HG03108 (cell line): ENCODE measurements at regions not wholly inside any gene's neighbourhood (a gene's known extent, or its start where the extent isn't known, plus 50 kb on each side); places are given as distances from the start of the nearest gene placed in this dataset.
"Not testable (repeated sequence)": the region's sequence is repeated elsewhere in the genome, so short reads cannot be mapped to it uniquely, and the experiment has no call there.

ENCODE experiments used
- ATAC-seq: cut with Tn5 transposase; IDR thresholded peaks from one replicate; pipeline ENCODE4 v1.9.1; 2021; ENCODE audit warnings: moderate library complexity; ENCODE audit not compliant: unreplicated experiment

DNA sequence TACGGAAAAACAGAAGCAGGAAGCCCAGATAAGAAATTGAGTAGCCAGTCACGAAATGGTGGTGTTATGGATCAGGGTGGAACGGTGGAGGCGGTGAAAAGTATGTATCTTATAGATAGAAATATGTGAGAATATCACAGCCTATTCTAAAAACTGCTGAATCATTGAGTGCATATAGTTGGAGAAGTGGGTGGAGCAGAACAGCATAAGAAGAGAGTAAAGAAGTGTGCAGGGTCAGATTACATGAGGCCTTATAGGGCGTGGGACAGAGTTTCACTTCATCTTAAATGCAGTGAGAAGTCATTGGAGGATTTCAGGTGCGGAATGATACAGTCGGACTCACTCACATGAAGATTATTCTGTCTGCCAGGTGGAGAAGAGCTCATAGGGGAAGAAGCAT, 293.1 kb downstream of the TRIML1 start:
- no peak for ATAC-seq

DNA sequence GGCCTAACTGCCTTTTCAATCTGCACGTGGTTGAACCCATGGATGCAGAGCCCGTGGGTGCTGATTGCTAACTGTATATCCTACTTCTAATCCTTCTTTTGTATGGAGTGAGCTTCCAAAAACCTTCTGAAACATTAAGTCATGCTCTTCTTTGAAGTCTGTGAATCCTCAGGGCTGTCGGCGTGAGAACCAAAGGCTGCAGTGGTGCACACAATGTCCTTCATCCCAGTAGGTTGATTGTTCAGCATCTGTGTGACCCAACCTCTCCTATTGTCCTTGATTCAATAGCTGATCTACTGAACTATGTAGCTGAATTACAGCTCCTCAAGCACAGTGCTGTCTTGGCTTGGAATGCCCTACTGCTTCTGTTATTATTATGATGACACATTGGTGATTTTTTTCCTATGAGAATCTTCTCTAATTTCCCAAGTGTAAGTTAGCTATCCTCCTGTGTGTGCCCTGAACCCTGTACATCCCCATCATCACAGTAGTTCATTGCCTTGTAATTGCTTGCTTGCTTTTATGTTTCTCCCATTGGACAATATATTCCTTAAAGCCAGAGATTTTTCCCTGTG, 294.6 kb downstream of the TRIML1 start:
- no peak for ATAC-seq

DNA sequence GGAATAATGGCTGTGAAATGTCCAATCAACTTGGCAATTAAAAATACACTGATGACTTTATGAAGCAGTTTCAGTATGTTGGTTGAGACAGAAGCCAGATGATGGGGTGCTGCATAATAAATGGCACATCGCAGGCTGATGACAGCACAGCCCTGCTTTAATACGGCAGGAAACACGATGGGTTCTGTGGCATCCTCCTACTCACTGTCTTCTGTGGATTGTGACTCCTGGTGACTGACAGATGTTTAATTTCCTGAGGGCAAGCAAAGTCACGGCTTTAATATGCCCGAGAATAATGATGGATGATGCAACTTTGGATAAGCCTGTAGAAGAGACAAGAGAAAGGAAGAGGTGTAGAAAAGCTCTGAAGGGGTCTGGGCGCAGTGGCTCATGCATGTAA, 295.4 kb downstream of the TRIML1 start:
- ATAC-seq, result no peak

DNA sequence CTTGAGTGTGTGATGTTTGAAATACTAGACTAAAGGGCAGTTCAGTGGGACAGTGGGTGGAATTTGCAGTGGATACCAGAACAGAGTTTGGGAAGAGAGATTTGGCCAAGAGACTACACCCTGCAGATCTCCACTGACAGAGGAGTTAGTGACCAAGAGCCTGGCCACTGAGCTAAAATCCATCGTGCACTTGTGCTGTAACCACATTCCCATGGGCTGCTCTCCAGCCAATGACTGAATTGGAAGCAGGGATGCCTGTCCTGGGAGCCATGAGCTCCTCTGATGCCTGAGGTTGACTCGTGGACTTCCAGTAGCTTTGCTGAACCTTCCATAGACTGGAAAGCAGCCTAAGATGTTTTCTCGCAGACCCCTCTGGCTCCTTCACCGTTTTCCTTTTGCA, 296.1 kb downstream of the TRIML1 start:
- no peak for ATAC-seq

DNA sequence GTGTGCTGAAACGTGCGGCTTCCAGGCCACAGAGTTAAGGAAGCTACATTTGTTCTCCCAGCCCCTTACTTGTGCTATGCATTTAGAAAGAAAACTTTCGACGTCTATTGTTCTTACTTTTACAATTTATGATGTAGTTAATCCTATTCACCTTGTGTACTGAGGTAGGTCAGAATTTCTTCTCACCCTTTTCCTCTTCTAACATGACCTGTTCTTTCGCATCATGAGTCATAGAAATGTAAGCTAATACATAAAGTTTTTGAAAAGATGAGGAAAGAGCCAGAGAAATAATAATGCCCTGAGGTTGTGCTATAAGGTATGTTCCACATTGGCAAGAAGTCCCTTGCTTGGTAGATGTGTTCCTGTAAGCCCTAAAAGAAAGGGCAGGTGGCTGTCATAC, 298.3 kb downstream of the TRIML1 start:
- no peak for ATAC-seq

DNA sequence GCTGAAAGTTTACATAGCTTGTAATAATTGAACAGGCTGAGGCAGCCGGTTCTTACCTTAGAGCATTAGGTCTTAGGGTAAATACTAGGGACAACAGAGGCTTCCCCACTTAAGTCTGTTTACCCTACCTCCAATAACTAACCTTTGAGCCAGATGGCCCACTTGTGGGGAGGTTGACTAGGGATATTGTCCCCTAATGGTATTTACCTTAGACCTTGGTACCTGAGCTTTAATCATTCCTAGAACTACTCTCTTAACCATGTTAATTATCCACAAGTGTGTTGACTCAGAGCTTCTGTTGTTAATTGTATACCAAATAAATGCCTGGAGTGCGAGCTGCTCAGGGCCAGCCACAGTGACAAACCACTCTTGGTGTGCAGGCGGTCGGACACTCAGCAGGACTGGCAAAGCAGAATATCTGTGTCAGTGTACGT, 299.2 kb downstream of the TRIML1 start:
- not testable (repeated sequence) for ATAC-seq

DNA sequence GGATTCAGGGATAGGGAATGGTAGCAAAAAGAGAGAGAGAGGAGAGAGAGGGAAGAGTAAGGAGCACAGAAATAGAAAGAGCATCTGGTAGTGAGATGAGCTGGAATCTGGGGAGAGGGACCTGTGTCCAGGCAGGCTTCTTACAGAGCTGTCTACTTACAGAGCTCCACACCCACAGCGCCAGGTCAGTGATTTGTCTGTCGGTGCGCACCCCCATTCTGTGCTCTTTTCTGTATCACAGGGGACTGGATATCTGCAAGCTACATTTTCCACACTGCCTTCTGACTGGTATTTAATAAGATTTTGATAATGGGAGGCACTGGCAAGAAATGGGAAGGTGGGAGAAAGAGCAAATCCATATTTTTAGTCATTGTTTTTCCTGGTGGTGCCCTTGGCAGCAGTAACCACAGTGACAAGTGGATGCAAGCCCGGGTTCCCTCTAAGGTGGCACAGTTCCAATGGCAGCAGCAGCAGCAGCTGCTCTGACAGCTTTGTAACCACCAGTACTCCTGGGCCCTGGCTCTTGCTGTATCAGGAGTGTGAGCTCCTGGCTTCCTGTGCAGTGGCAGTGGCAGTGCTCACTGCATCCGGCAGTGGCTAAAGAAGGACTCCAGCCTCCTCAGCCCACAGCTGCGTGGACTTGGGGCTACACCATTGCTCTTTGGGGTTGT, 300.5 kb downstream of the TRIML1 start:
- ATAC-seq, result no peak

DNA sequence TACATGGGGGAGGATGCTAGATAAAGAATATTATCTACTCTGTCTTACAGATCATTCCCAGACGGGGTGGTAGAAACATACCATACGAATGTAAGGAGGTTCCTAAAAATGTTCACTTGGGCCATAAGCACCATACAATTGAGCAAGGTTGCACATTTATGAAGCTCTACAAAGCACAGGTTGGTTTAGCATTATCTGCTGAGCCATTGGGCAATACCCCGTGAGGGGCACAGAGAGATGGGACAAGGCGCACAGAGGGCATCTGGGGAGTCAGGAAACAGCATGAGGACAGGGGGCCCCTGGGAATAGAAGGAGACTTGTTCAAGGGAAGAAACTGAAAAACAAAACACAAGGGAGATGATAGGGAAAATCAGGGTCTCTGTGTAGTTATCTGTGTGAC, 305.3 kb downstream of the TRIML1 start:
- no peak for ATAC-seq

DNA sequence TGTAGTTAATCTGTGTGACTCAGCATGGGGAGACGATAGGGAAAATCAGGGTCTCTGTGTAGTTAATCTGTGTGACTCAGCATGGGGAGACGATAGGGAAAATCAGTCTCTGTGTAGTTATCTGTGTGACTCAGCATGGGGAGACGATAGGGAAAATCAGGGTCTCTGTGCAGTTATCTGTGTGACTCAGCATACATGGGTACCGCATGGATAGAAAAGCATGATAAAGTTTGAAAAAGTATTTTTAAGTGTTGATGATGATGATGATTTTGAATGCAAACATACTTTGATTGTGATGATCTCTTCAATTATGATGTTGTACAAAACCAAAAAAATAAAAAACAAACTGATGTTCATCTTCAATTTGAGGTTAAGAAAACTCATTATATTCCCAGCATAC, 309.8 kb downstream of the TRIML1 start:
- not testable (repeated sequence) for ATAC-seq

DNA sequence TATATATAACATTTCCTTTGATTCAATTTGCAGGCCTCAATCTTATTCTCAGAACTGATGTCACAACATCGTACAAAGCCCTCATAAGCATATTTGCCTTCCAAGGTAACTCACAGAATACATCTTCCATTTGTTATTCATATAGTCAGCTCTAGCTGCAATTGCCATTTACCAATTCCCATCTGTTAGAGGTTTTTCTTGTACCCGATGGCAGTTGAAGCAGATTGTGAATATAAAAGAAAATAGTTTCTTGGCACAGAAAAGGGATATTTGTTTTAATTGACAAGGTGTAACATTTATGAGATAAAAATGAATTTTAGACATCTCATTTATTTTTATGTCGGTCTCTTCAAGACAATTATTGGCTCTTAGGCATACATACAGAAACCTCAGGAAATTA, 311.3 kb downstream of the TRIML1 start:
- no peak for ATAC-seq

DNA sequence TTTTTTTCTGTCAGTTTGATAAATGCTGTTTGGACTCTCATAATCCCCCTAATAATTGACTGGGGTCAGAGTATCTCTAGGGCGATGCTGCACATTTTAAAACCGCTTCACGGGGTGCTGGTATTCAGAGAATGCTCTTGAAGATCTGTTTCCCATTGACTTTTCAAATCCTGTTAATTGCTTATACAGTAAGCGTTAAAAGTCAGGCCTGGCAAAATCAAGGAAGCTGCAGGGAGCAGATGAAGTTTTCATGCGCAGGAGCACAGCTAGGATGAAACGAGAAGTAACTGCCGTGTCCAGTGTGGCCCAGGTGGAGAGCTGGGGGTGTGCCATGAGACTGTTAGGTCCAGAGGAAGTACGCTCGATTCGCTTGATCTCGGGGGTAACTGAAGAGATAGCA, 312.9 kb downstream of the TRIML1 start:
- no peak for ATAC-seq

DNA sequence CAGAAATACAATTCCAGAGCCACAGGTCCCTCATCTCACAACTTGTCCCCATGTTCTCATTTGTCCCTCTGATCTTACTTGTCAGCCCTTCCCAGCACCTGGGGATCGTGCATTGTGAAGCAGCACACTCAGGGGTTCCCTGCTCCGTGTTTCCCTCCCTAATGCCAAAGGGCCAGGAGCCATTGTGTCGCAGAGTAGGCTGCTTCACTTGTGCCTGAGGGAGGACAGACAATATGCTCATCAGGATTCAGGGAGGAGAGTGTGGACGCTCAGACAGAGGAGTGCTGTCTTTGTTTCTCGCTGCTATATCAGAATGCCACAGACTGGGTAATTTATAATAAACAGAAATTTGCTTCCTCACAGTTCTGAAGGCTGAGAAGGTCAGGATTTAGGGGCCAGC, 315.3 kb downstream of the TRIML1 start:
- ATAC-seq, result no peak

DNA sequence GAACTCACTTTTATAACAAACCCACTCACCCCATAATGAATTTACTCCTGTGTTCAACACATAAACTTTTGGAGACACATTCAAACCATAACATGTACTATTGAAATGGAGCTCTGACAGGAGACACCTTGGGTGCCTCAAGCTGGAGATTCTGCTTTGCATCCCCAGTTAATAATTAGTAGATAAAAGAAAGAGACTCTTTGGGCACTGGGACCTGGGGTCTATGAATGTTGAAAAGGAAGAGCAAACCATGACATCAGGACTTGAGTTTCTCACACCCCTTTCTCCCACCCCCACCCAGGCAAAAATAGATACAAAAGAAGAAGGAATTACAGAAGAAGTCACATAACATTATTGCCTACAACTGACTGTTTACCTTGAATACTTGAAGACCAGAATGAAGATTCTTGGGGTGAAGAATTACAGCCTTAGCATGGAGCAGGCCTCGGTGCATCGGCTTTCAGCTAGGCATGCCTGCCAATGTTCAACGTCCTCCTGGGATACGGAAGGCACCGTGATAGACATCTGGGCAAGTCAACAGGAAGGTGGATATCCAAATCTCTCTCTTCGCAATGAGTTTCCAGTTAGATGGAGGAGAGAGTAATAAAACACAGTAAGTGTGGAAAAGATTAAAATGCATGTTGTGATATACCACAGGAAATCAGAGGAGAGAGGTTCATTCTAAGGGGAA, 316.0 kb downstream of the TRIML1 start:
- ATAC-seq, result no peak

DNA sequence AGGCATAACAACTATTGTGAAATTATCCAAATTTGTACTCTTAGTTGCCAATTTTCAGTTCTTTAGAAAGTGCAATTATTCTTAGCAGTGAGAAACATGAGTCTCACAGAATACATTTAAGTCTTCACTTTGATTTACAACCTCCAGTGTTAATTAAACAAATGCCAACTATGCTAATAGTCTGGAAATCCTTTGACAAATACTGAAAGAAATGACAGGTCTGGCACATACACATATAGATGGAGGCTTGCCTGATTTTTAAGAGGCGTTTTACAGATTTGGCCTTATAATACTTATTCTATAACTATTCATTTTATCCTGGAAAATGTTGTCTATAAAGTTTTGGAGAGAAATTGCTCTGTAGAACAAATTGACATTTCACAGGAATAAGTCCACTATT, 320.1 kb downstream of the TRIML1 start:
- ATAC-seq, result no peak

DNA sequence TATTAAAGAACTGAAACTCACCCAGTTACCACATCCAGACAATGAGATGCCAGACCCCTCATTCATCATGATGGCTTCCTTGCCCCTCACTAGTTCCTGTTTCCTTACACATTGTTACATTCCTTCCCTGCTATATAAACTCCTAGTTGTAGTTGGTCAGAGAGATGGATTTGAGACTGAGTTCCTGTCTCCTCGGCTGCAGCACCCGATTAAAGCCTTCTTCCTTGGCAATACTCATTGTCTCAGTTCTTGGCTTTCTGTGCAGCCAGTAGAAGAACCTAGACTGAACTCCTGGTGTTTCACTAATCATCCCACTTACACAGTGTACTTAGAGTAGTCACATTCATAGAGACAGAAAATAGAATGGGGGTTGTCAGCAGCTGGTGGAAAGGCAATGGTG, 324.7 kb downstream of the TRIML1 start:
- no peak for ATAC-seq

DNA sequence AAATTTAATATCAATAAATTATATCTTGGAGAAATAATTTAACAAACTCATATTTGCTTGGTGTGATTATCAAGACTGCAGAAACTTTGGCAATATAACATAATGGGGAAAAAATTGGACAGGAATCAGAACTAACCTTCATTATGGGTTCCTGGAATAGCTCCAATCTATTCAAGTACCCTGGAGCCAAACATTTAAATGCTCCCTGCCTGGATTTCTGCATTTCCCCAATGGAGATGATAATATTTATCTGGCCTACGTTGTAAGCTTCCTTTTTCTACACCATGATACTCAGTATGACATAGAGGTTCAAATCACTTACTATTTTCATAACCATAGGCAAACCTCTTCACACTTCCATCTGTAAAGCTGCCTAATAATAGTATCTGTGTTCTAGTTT, 326.8 kb downstream of the TRIML1 start:
- ATAC-seq, result no peak

DNA sequence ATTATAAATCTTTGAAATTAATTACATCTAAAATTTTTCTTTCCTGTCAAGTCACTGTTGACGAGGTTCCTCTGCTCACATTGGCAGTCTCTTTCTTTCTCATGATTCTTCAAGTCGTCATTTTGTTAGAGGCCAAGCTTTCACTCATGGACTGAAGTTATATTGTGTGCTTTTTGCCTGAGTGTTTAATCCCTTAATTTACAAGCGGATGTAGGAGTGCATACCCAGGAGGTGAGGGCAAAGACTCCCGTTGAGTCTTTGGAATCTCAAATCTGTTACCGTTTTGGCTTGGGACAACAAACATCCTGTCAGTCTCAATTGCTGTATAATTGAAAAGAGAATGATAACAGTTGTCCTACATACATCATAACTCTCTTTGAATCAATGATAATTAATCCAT, 345.0 kb downstream of the TRIML1 start:
- ATAC-seq, result no peak

DNA sequence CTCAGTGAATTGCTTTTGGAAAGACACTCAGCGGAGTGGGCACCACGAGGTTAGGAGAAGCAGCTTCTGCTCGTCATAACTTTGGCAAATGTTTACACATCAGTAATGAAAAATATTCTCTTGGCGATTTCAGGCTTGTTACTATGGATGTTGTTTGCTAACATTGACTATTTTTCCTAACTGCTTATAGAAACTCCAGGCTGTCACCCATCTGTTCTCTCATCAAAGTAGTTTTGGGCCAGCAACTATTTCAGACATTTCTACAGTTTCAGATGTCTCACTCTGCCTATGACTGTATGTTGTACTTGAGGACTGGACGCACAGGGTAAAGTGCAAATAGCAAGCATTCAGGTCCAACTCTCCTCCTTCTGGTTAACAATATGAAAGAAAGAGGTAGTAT, 346.7 kb downstream of the TRIML1 start:
- no peak for ATAC-seq

DNA sequence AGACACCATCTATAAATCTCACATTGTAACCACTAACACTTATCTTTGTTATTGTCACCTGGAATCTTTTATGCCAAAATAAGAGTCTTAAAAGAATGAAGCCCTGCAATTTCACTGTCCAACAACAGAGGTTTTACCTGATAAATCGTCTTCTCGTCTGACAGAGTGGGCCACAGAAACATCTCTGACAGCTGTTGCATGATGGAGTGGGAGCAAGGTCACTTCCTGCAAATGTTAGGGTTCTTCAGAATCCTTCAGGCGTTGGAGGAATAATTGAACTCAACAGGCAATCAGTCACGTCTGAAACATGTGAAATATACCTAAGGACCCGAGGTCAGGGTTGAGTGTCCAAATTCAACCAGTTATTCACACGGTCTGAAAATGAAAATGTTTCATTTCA, 353.6 kb downstream of the TRIML1 start:
- ATAC-seq, result no peak

DNA sequence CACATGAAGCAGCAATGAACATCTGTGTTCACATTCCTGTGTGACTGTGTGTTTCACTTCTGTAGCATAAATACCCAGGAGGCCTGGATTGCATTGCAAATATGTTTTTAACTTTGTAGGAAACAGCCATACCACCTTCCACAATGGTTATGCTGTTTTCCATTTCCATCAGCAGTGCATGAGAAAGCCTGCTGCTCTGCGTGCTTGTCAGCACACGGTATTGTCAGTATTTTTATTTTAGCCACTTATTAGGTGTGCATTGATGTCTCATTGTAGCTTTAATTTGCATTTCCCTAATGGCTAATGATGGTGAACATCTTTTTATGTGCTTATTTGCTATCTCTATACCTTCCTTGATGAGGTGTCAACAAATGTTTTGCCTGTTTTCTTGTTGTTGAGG, 355.9 kb downstream of the TRIML1 start:
- no peak for ATAC-seq

DNA sequence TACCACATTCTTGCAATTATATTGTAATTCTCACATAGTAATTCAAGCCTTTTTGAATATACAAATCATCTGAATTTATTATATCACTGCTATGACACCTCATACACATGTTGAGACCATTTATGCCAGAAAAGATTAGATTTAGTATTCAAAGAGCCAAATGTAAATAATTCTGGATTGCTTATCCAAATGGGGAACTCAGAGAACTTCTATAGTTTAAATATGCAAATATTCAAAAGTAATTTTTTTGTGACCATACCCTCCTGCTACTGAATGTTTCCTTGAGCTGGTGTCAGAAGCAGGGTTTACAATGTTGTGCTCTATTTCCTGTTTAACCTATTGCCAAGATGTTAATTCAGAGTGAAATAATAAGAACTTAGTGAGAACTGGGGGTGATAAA, 372.2 kb downstream of the TRIML1 start:
- no peak for ATAC-seq

DNA sequence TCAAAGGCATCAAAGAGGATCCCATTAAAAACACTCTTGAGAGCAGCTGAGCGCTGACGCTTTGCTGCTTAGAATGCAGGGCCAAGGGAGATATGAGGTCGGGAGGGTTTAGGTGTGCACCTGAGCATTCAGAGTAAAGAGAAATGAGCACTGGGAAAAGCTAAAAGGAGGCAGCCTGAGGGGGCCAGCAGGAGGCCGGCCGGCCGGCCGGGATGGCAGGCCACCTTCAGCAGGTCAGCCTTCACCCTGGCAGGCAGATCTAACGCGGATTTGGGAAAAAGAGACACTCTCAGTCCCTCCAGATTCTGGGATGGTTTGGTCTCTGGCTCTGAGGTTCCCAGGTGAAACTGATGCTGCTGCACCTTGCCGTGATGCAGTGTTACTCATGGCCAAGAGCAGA, 393.5 kb downstream of the TRIML1 start:
- no peak for ATAC-seq

DNA sequence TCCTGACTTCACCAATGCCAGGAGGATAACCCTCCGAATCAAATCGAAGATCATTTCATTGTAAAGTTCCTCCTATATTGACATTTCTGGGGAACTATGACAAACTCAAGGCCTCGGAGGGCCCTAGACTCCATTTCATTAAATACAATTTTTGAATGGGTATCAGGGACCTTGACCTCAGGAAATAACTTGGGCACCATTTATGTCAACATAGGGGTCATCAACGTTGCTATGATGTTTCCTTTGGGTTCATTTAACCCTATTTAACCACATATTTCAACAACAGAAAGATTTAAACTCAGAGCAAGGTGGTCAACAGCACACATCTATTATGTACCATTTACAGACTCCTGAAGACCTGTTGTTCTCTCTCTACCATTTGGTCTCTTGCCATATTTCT, 395.1 kb downstream of the TRIML1 start:
- no peak for ATAC-seq
